ENCODE measurements at regions not wholly inside any gene's neighbourhood (a gene's known extent, or its start where the extent isn't known, plus 50 kb on each side); places are given as distances from the start of the nearest gene placed in this dataset.

DNA sequence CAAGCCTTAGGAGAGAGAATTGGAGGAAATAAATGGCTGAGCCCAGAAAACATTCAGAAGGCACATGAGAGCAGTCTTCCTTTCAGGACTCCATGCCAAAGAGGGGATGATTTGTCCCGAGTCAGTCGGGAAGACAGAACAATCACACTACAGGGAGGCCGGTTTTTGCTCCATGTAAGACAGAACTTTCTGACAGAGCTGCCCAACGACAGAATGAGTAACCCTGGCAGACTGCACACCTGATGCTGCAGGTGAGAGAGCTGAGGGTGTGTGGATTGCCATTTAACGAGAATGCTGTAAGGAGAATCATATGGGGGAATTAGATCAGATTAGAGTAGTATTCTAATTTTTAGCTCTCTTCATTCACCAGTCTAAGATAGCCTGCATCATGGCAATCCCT, 533.0 kb downstream of the EPHB1 start:
- no peak for TF ChIP-seq RFX5 (IDR thresholded peaks at IDR 0.05; ENCODE audit: low read depth, low read length)
- no peak for TF ChIP-seq POLR2A (IDR thresholded peaks at IDR 0.05; ENCODE audit: low read depth, low read length)
- TF ChIP-seq, protein P1, sequence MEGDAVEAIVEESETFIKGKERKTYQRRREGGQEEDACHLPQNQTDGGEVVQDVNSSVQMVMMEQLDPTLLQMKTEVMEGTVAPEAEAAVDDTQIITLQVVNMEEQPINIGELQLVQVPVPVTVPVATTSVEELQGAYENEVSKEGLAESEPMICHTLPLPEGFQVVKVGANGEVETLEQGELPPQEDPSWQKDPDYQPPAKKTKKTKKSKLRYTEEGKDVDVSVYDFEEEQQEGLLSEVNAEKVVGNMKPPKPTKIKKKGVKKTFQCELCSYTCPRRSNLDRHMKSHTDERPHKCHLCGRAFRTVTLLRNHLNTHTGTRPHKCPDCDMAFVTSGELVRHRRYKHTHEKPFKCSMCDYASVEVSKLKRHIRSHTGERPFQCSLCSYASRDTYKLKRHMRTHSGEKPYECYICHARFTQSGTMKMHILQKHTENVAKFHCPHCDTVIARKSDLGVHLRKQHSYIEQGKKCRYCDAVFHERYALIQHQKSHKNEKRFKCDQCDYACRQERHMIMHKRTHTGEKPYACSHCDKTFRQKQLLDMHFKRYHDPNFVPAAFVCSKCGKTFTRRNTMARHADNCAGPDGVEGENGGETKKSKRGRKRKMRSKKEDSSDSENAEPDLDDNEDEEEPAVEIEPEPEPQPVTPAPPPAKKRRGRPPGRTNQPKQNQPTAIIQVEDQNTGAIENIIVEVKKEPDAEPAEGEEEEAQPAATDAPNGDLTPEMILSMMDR (conservative IDR thresholded peaks at IDR 0.05; ENCODE audit: low read depth, low read length) = no peak
- no peak for TF ChIP-seq MAFK (IDR thresholded peaks at IDR 0.05; ENCODE audit: low read depth, low read length)
- no peak for TF ChIP-seq RAD21 (IDR thresholded peaks at IDR 0.05; ENCODE audit: low read length)
- TF ChIP-seq ELK1 (IDR thresholded peaks at IDR 0.05; ENCODE audit: borderline replicate concordance, low read depth, low read length) = no peak
